Neural cell (in vitro differentiated cells): ENCODE measurements at regions not wholly inside any gene's neighbourhood (a gene's known extent, or its start where the extent isn't known, plus 50 kb on each side); places are given as distances from the start of the nearest gene placed in this dataset.

Experiments used
- CTCF ChIP-seq: fragments of 450-650 bp; IDR thresholded peaks from 2 replicates; pipeline ENCODE4 v1.5.1; 2014; ENCODE audit warnings: antibody characterized with exemption, mild to moderate bottlenecking, moderate library complexity; ENCODE audit not compliant: poor library complexity, severe bottlenecking
- EP300 ChIP-seq: fragments of 450-650 bp; conservative IDR thresholded peaks from 2 replicates; pipeline ENCODE4 v1.6.1; 2014; ENCODE audit warnings: antibody characterized with exemption, mild to moderate bottlenecking, moderate library complexity; ENCODE audit not compliant: poor library complexity, severe bottlenecking
- EZH2 ChIP-seq: fragments of 200-600, 300-800 bp; shearing (Covaris generic), sonication (generic); IDR thresholded peaks from 2 replicates; pipeline ENCODE4 v1.6.1; 2014; ENCODE audit warnings: antibody characterized with exemption, low read length, borderline replicate concordance, mild to moderate bottlenecking; ENCODE audit not compliant: insufficient read depth, poor library complexity, severe bottlenecking
- MXI1 ChIP-seq: fragments of 450-650 bp; conservative IDR thresholded peaks from 2 replicates; pipeline ENCODE4 v1.6.1; 2014; ENCODE audit warnings: antibody characterized with exemption, mild to moderate bottlenecking; ENCODE audit not compliant: poor library complexity, severe bottlenecking
- POLR2AphosphoS5 ChIP-seq: IDR thresholded peaks from 2 replicates; pipeline ENCODE4 v1.6.1; 2012
- RAD21 ChIP-seq: fragments of 450-650 bp; conservative IDR thresholded peaks from 2 replicates; pipeline ENCODE4 v1.6.1; 2014; ENCODE audit warnings: antibody characterized with exemption, mild to moderate bottlenecking, moderate library complexity
- REST ChIP-seq: IDR thresholded peaks from 2 replicates; pipeline ENCODE4 v1.6.1; 2012; ENCODE audit warnings: borderline replicate concordance
- SMC3 ChIP-seq: fragments of 450-650 bp; conservative IDR thresholded peaks from 2 replicates; pipeline ENCODE4 v1.6.1; 2014; ENCODE audit warnings: antibody characterized with exemption, mild to moderate bottlenecking, moderate library complexity; ENCODE audit not compliant: poor library complexity
- TAF1 ChIP-seq: IDR thresholded peaks from 2 replicates; pipeline ENCODE4 v1.6.1; 2012; ENCODE audit warnings: low read depth

GRCh38 chr21:28657566-28657965 lies 335.1 kb downstream of the LTN1 start:
- TF ChIP-seq CTCF (no peak), POLR2AphosphoS5 (no peak), REST (no peak), EP300 (no peak), MXI1 (no peak), EZH2 (no peak), RAD21 (no peak), TAF1 (no peak), SMC3 (no peak)
